Endodermal cell (in vitro differentiated cells): ENCODE measurements at regions not wholly inside any gene's neighbourhood (a gene's known extent, or its start where the extent isn't known, plus 50 kb on each side); places are given as distances from the start of the nearest gene placed in this dataset.

ENCODE experiments used
- DNase-seq: peaks from one replicate; pipeline ENCODE4 v3.0.0-alpha.2; 2017
- H3K27ac ChIP-seq: 2 replicates; pipeline ENCODE4 v1.5.1; 2013; ENCODE audit warnings: mild to moderate bottlenecking, low read depth, low read length, moderate library complexity
- H3K27me3 ChIP-seq: 2 replicates; pipeline ENCODE4 v1.6.1; 2013; ENCODE audit warnings: mild to moderate bottlenecking, low read length, moderate library complexity; ENCODE audit not compliant: insufficient read depth, control insufficient read depth, poor library complexity, severe bottlenecking
- H3K36me3 ChIP-seq: 2 replicates; pipeline ENCODE4 v1.7.0; 2013; ENCODE audit warnings: mild to moderate bottlenecking, low read length, moderate library complexity; ENCODE audit not compliant: control insufficient read depth, insufficient read depth
- H3K4me1 ChIP-seq: one replicate; pipeline ENCODE4 v1.7.0; 2013; ENCODE audit warnings: low read length; ENCODE audit not compliant: control insufficient read depth, insufficient read depth
- H3K4me3 ChIP-seq: 2 replicates; pipeline ENCODE4 v1.5.1; 2013; ENCODE audit warnings: mild to moderate bottlenecking, low read length, moderate library complexity
- H3K9ac ChIP-seq: 2 replicates; pipeline ENCODE4 v1.6.1; 2013; ENCODE audit warnings: mild to moderate bottlenecking, low read length, moderate library complexity; ENCODE audit not compliant: poor library complexity, severe bottlenecking; ENCODE audit errors: extremely low read depth
- H3K9me3 ChIP-seq: 2 replicates; pipeline ENCODE4 v1.6.1; 2013; ENCODE audit warnings: mild to moderate bottlenecking, low read length, moderate library complexity; ENCODE audit not compliant: control insufficient read depth
- H3K27ac Mint-ChIP-seq: 2 replicates; pipeline ENCODE4 v1.8.0; 2020; ENCODE audit warnings: mixed read lengths
- H3K27me3 Mint-ChIP-seq: 2 replicates; pipeline ENCODE4 v1.8.0; 2021; ENCODE audit warnings: mild to moderate bottlenecking, mixed read lengths; ENCODE audit not compliant: insufficient read depth
- H3K36me3 Mint-ChIP-seq: 2 replicates; pipeline ENCODE4 v1.8.0; 2020; ENCODE audit warnings: low read depth, mixed read lengths
- H3K4me1 Mint-ChIP-seq: 2 replicates; pipeline ENCODE4 v1.8.0; 2020; ENCODE audit warnings: mixed read lengths
- H3K4me3 Mint-ChIP-seq: 2 replicates; pipeline ENCODE4 v1.8.0; 2020; ENCODE audit warnings: mild to moderate bottlenecking, moderate library complexity, mixed read lengths
- H3K9me3 Mint-ChIP-seq: 2 replicates; pipeline ENCODE4 v1.8.0; 2020; ENCODE audit warnings: mild to moderate bottlenecking, mixed read lengths
- WGBS, 2 experiments: methylation state at CpG; one replicate each; pipeline versions ENCODE4 v1.1.5 to v1.1.7; 2013; ENCODE audit warnings: missing lambda C conversion rate in 2 of 2, mixed read lengths in 1 of 2; ENCODE audit not compliant: insufficient coverage in 1 of 2, insufficient read length in 1 of 2; 5-methylcytosine and 5-hydroxymethylcytosine counted together
- TF ChIP-seq, protein P1 (sequence below): fragments of 200-600 bp; sonication (generic); conservative IDR thresholded peaks from 2 replicates; pipeline ENCODE4 v1.5.0; 2021; ENCODE audit warnings: antibody characterized with exemption, mild to moderate bottlenecking

DNA sequence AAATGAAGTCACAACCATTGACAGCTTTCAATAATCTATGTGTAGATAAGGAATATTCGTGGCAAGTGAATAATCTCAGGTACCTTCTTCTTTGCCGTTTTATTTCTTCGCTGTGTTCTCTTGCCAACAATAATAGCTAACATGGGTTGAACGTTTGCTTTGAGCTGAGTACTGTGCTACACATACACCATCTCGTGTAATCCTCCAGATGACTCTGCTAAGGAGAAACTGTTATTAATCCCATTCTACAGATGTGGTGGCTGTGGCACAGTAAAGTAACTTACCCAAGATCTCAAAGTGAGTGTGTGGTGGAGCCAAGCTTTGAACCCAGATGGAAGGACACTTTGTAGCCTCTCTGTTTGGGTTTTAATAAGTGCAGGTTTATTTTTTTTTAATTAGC lies 179.7 kb downstream of the C9orf152 start:
- 87 to 92% methylated on average over 5 of the region's 5 CpGs for WGBS, 2 experiments
- Mint-ChIP-seq H3K27me3 (no peaks in the 10 kb centered on the region), H3K27ac (no peak overlapping the region), H3K4me1 (peaks cover 6% of the 10 kb centered on the region), H3K4me3 (no peak overlapping the region), H3K9me3 (no peaks in the 10 kb centered on the region), H3K36me3 (no peaks in the 10 kb centered on the region)
- H3K9me3 ChIP-seq: no peaks in the 10 kb centered on the region
- H3K4me3 ChIP-seq: no peak overlapping the region
- H3K27ac ChIP-seq: peak overlapping the region; percentile 92
- no peaks in the 10 kb centered on the region for H3K27me3 ChIP-seq
- TF ChIP-seq, protein P1, sequence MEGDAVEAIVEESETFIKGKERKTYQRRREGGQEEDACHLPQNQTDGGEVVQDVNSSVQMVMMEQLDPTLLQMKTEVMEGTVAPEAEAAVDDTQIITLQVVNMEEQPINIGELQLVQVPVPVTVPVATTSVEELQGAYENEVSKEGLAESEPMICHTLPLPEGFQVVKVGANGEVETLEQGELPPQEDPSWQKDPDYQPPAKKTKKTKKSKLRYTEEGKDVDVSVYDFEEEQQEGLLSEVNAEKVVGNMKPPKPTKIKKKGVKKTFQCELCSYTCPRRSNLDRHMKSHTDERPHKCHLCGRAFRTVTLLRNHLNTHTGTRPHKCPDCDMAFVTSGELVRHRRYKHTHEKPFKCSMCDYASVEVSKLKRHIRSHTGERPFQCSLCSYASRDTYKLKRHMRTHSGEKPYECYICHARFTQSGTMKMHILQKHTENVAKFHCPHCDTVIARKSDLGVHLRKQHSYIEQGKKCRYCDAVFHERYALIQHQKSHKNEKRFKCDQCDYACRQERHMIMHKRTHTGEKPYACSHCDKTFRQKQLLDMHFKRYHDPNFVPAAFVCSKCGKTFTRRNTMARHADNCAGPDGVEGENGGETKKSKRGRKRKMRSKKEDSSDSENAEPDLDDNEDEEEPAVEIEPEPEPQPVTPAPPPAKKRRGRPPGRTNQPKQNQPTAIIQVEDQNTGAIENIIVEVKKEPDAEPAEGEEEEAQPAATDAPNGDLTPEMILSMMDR: no peak
- no peak overlapping the region for H3K9ac ChIP-seq
- H3K36me3 ChIP-seq: no peaks in the 10 kb centered on the region
- DNase-seq: no peak
- H3K4me1 ChIP-seq: no peaks in the 10 kb centered on the region

GRCh38 chr9:110028676-110029075 lies 179.3 kb downstream of the C9orf152 start:
- H3K4me1 ChIP-seq: no peaks in the 10 kb centered on the region
- H3K36me3 ChIP-seq: no peaks in the 10 kb centered on the region
- H3K4me3 ChIP-seq: no peak overlapping the region
- Mint-ChIP-seq H3K9me3 (no peaks in the 10 kb centered on the region), H3K4me1 (peaks cover 6% of the 10 kb centered on the region), H3K27ac (no peak overlapping the region), H3K4me3 (no peak overlapping the region), H3K27me3 (no peaks in the 10 kb centered on the region), H3K36me3 (no peaks in the 10 kb centered on the region)
- H3K27ac ChIP-seq: no peak overlapping the region
- WGBS, 2 experiments: 83% methylated on average over 3 of the region's 3 CpGs; no CpG with 5 or more reads in 1 of the 2 experiments
- H3K9ac ChIP-seq: no peak overlapping the region
- no peak for DNase-seq
- TF ChIP-seq, protein P1: no peak
- no peaks in the 10 kb centered on the region for H3K9me3 ChIP-seq
- H3K27me3 ChIP-seq: no peaks in the 10 kb centered on the region

GRCh38 chr9:110029429-110029955 lies 178.5 kb downstream of the C9orf152 start:
- H3K36me3 ChIP-seq: no peaks in the 10 kb centered on the region
- H3K27ac ChIP-seq: no peak overlapping the region
- no peaks in the 10 kb centered on the region for H3K4me1 ChIP-seq
- Mint-ChIP-seq H3K36me3 (no peaks in the 10 kb centered on the region), H3K4me3 (no peak overlapping the region), H3K4me1 (peaks cover 6% of the 10 kb centered on the region), H3K27me3 (no peaks in the 10 kb centered on the region), H3K9me3 (no peaks in the 10 kb centered on the region), H3K27ac (no peak overlapping the region)
- TF ChIP-seq, protein P1: no peak
- no peak for DNase-seq
- H3K9me3 ChIP-seq: no peaks in the 10 kb centered on the region
- WGBS, 2 experiments: 85 to 92% methylated on average over 4 of the region's 4 CpGs
- no peak overlapping the region for H3K9ac ChIP-seq
- H3K4me3 ChIP-seq: no peak overlapping the region
- H3K27me3 ChIP-seq: no peaks in the 10 kb centered on the region
